SH-SY5Y (cell line): ENCODE measurements at regions not wholly inside any gene's neighbourhood (a gene's known extent, or its start where the extent isn't known, plus 50 kb on each side); places are given as distances from the start of the nearest gene placed in this dataset.

Experiments used
- GATA2 ChIP-seq: IDR thresholded peaks from 2 replicates; pipeline ENCODE4 v1.6.1; 2011; ENCODE audit warnings: mild to moderate bottlenecking, low read depth, low read length
- GATA3 ChIP-seq: IDR thresholded peaks from 2 replicates; pipeline ENCODE4 v1.6.1; 2011; ENCODE audit warnings: low read depth, mild to moderate bottlenecking, low read length, moderate library complexity

GRCh38 chr5:89582768-89583339, 699.9 kb upstream of the MEF2C start:
- TF ChIP-seq GATA2 (no peak), GATA3 (no peak)

- TF ChIP-seq GATA3 = no peak
Measured at GRCh38 chr5:89580976-89581375, 698.0 kb upstream of the MEF2C start.

- no peak for TF ChIP-seq GATA2
- no peak for TF ChIP-seq GATA3
Measured at GRCh38 chr5:89575319-89575718, 692.3 kb upstream of the MEF2C start.

GRCh38 chr5:89573345-89573744, 690.4 kb upstream of the MEF2C start:
- TF ChIP-seq GATA2 (no peak), GATA3 (no peak)

GRCh38 chr5:89572696-89573095, 689.7 kb upstream of the MEF2C start:
- TF ChIP-seq GATA3 (no peak), GATA2 (no peak)

GRCh38 chr5:89570557-89570956, 687.6 kb upstream of the MEF2C start:
- no peak for TF ChIP-seq GATA3
- no peak for TF ChIP-seq GATA2

GRCh38 chr5:89566340-89566739, 683.4 kb upstream of the MEF2C start:
- no peak for TF ChIP-seq GATA2
- TF ChIP-seq GATA3 = no peak

GRCh38 chr5:89560696-89561095, 677.7 kb upstream of the MEF2C start:
- no peak for TF ChIP-seq GATA3
- TF ChIP-seq GATA2 = no peak

GRCh38 chr5:89556215-89556913, 673.4 kb upstream of the MEF2C start:
- no peak for TF ChIP-seq GATA3
- no peak for TF ChIP-seq GATA2

GRCh38 chr5:89546657-89547056, 663.7 kb upstream of the MEF2C start:
- no peak for TF ChIP-seq GATA2
- no peak for TF ChIP-seq GATA3

- TF ChIP-seq GATA2 (no peak), GATA3 (no peak)
Measured at GRCh38 chr5:89545626-89546025, 662.6 kb upstream of the MEF2C start.

GRCh38 chr5:89545076-89545475, 662.1 kb upstream of the MEF2C start:
- TF ChIP-seq GATA3 (no peak), GATA2 (no peak)

- TF ChIP-seq GATA2 (no peak), GATA3 (no peak)
Measured at GRCh38 chr5:89542736-89543135, 659.8 kb upstream of the MEF2C start.

- TF ChIP-seq GATA3 = no peak
- no peak for TF ChIP-seq GATA2
Measured at GRCh38 chr5:89537800-89538199, 654.8 kb upstream of the MEF2C start.

GRCh38 chr5:89536020-89536419, 653.0 kb upstream of the MEF2C start:
- TF ChIP-seq GATA2 (no peak), GATA3 (no peak)
